ENCODE measurements at regions not wholly inside any gene's neighbourhood (a gene's known extent, or its start where the extent isn't known, plus 50 kb on each side); places are given as distances from the start of the nearest gene placed in this dataset.
A peak's percentile ranks its signal among the peaks of the same experiment; 100 is the strongest.

- DNase-seq, result no peak
- H3K4me3 Mint-ChIP-seq (ENCODE audit: unreplicated experiment), result no peak overlapping the region
- H3K27ac Mint-ChIP-seq (ENCODE audit: unreplicated experiment), result no peak overlapping the region
- BruUV-seq (replicated peaks), result no TSS peak
- no peaks in the 10 kb centered on the region for H3K36me3 Mint-ChIP-seq (ENCODE audit: insufficient read depth, unreplicated experiment)
- TF ChIP-seq CTCF (IDR thresholded peaks at IDR 0.05; ENCODE audit: insufficient read depth in 1 of 2, low read depth in 1 of 2, low read length in 1 of 2, severe bottlenecking in 1 of 2, unreplicated experiment in 1 of 2), result peak in 1 of 2 experiments; percentile 21
- no peaks in the 10 kb centered on the region for H3K36me3 ChIP-seq (ENCODE audit: control insufficient read depth, insufficient read depth, low read length)
- no peak overlapping the region for H3K4me3 ChIP-seq (ENCODE audit: low read depth, low read length)
- intact Hi-C loops (cut with micrococcal nuclease; ENCODE audit: unreplicated experiment), result no loop called here
- H3K27me3 Mint-ChIP-seq (ENCODE audit: insufficient read depth, unreplicated experiment), result peaks cover 3% of the 10 kb centered on the region
- no peaks in the 10 kb centered on the region for H3K4me1 Mint-ChIP-seq (ENCODE audit: low read depth, unreplicated experiment)
- POLR2A ChIA-PET, result no interaction called here
- H3K4me1 ChIP-seq, result no peaks in the 10 kb centered on the region
- CTCF ChIA-PET, result no interaction called here
- no peaks in the 10 kb centered on the region for H3K9me3 ChIP-seq
- H3K9me3 Mint-ChIP-seq (ENCODE audit: unreplicated experiment), result no peaks in the 10 kb centered on the region
- H3K27me3 ChIP-seq (replicated peaks; ENCODE audit: control insufficient read depth, insufficient read depth, low read length), result no peaks in the 10 kb centered on the region
These were observed 401.2 kb upstream of the SOX11 start for GRCh38 chr2:5290900-5291546.

GRCh38 chr2:5304640-5305039, 387.5 kb upstream of the SOX11 start:
- intact Hi-C loops (cut with micrococcal nuclease; ENCODE audit: unreplicated experiment), result no loop called here
- no peak overlapping the region for H3K4me3 ChIP-seq (ENCODE audit: low read depth, low read length)
- Mint-ChIP-seq H3K4me3 (ENCODE audit: unreplicated experiment) (no peak overlapping the region), H3K4me1 (ENCODE audit: low read depth, unreplicated experiment) (no peaks in the 10 kb centered on the region), H3K36me3 (ENCODE audit: insufficient read depth, unreplicated experiment) (no peaks in the 10 kb centered on the region), H3K9me3 (ENCODE audit: unreplicated experiment) (peaks cover 26% of the 10 kb centered on the region), H3K27me3 (ENCODE audit: insufficient read depth, unreplicated experiment) (peaks cover 3% of the 10 kb centered on the region), H3K27ac (ENCODE audit: unreplicated experiment) (no peak overlapping the region)
- no TSS peak for BruUV-seq (replicated peaks)
- CTCF ChIA-PET, result no interaction called here
- POLR2A ChIA-PET, result no interaction called here
- TF ChIP-seq CTCF (IDR thresholded peaks at IDR 0.05; ENCODE audit: insufficient read depth in 1 of 2, low read depth in 1 of 2, low read length in 1 of 2, severe bottlenecking in 1 of 2, unreplicated experiment in 1 of 2), result no peak
- DNase-seq, result no peak
- no peaks in the 10 kb centered on the region for H3K4me1 ChIP-seq
- no peaks in the 10 kb centered on the region for H3K36me3 ChIP-seq (ENCODE audit: control insufficient read depth, insufficient read depth, low read length)
- H3K27me3 ChIP-seq (replicated peaks; ENCODE audit: control insufficient read depth, insufficient read depth, low read length), result no peaks in the 10 kb centered on the region
- peaks cover 5% of the 10 kb centered on the region; the same call in 1 of the 2 replicates for H3K9me3 ChIP-seq

- Mint-ChIP-seq H3K4me3 (ENCODE audit: unreplicated experiment) (no peak overlapping the region), H3K36me3 (ENCODE audit: insufficient read depth, unreplicated experiment) (no peaks in the 10 kb centered on the region), H3K9me3 (ENCODE audit: unreplicated experiment) (no peaks in the 10 kb centered on the region), H3K27ac (ENCODE audit: unreplicated experiment) (no peak overlapping the region), H3K27me3 (ENCODE audit: insufficient read depth, unreplicated experiment) (peaks cover 4% of the 10 kb centered on the region), H3K4me1 (ENCODE audit: low read depth, unreplicated experiment) (no peaks in the 10 kb centered on the region)
- Histone ChIP-seq H3K36me3 (ENCODE audit: control insufficient read depth, insufficient read depth, low read length) (no peaks in the 10 kb centered on the region), H3K9me3 (no peaks in the 10 kb centered on the region), H3K4me1 (no peaks in the 10 kb centered on the region), H3K4me3 (ENCODE audit: low read depth, low read length) (no peak overlapping the region), H3K27me3 (replicated peaks; ENCODE audit: control insufficient read depth, insufficient read depth, low read length) (no peaks in the 10 kb centered on the region)
- DNase-seq, result no peak
- ChIA-PET POLR2A (no interaction called here), CTCF (no interaction called here)
- intact Hi-C loops (cut with micrococcal nuclease; ENCODE audit: unreplicated experiment), result no loop called here
- no peak for TF ChIP-seq CTCF (IDR thresholded peaks at IDR 0.05; ENCODE audit: insufficient read depth in 1 of 2, low read depth in 1 of 2, low read length in 1 of 2, severe bottlenecking in 1 of 2, unreplicated experiment in 1 of 2)
- no TSS peak for BruUV-seq (replicated peaks)
These were observed 377.1 kb upstream of the SOX11 start for GRCh38 chr2:5315041-5315440.

Data from Caco-2 (cell line).